ENCODE measurements at regions not wholly inside any gene's neighbourhood (a gene's known extent, or its start where the extent isn't known, plus 50 kb on each side); places are given as distances from the start of the nearest gene placed in this dataset.

GRCh38 chr13:85586856-85587255, 212.4 kb downstream of the SLITRK6 start:
- TF ChIP-seq CTCF (IDR thresholded peaks at IDR 0.05) (no peak), POLR2A (IDR thresholded peaks at IDR 0.05) (no peak)

All from esophagus squamous epithelium (tissue), 4 donors.